Peyer's patch (tissue), 4 donors: ENCODE measurements at regions not wholly inside any gene's neighbourhood (a gene's known extent, or its start where the extent isn't known, plus 50 kb on each side); places are given as distances from the start of the nearest gene placed in this dataset.

ENCODE experiments used
- DNase-seq, 3 donors: peaks; one replicate each; pipeline ENCODE4 v3.0.0-alpha.2; 2017 to 2019
- H3K27ac ChIP-seq, 4 donors: fragments of 200-600 bp; sonication (generic); one replicate each; pipeline ENCODE4 v1.5.1; 2016 to 2019
- H3K27me3 ChIP-seq, 2 donors: fragments of 200-600 bp; sonication (generic); one replicate each; pipeline ENCODE4 v1.5.1; 2019
- H3K36me3 ChIP-seq, 3 donors: fragments of 200-600 bp; sonication (generic); one replicate each; pipeline ENCODE4 v1.5.1; 2016 to 2019
- H3K4me1 ChIP-seq, 4 donors: fragments of 200-600 bp; sonication (generic); one replicate each; pipeline ENCODE4 v1.5.1; 2016 to 2019
- H3K4me3 ChIP-seq, 4 donors: fragments of 200-600 bp; sonication (generic); 1 replicate in 3 of 4; 2 replicates in 1 of 4; pipeline ENCODE4 v1.5.1; 2016 to 2019; ENCODE audit warnings: mild to moderate bottlenecking in 1 of 4
- H3K9me3 ChIP-seq, 4 donors: fragments of 200-600 bp; sonication (generic); one replicate each; pipeline ENCODE4 v1.5.1; 2016 to 2019; ENCODE audit warnings: mild to moderate bottlenecking in 1 of 4
- CTCF ChIP-seq, 6 experiments: fragments of 450-650 bp in 4 of 6; fragments of 200-600 bp in 2 of 6; sonication (generic) in 1 of 6; IDR thresholded peaks; one replicate each; pipeline ENCODE4 v1.5.1; 2017 to 2019; ENCODE audit warnings: antibody characterized with exemption in 6 of 6, mild to moderate bottlenecking in 3 of 6, moderate library complexity in 1 of 6
- POLR2A ChIP-seq, 2 donors: fragments of 450-650 bp; IDR thresholded peaks; one replicate each; pipeline ENCODE4 v1.5.1; 2017; ENCODE audit warnings: antibody characterized with exemption in 2 of 2, mild to moderate bottlenecking in 2 of 2, moderate library complexity in 2 of 2

- DNase-seq = no peak
- Histone ChIP-seq H3K36me3 (no peaks in the 10 kb centered on the region), H3K4me1 (no peaks in the 10 kb centered on the region), H3K9me3 (peaks cover 0 to 3% (median 0%) of the 10 kb centered on the region in 4 donors), H3K27me3 (no peaks in the 10 kb centered on the region), H3K27ac (no peak overlapping the region), H3K4me3 (no peak overlapping the region)
- TF ChIP-seq CTCF (IDR thresholded peaks at IDR 0.05) (no peak), POLR2A (IDR thresholded peaks at IDR 0.05) (no peak)
Measured at GRCh38 chr12:91555436-91556415, 373.1 kb upstream of the DCN start.

GRCh38 chr12:91551927-91552326 lies 369.3 kb upstream of the DCN start:
- H3K4me1 ChIP-seq = no peaks in the 10 kb centered on the region
- no peak for DNase-seq
- H3K9me3 ChIP-seq = peaks cover 0 to 3% (median 0%) of the 10 kb centered on the region in 4 donors
- no peak overlapping the region for H3K27ac ChIP-seq
- no peak for TF ChIP-seq CTCF (IDR thresholded peaks at IDR 0.05)
- TF ChIP-seq POLR2A (IDR thresholded peaks at IDR 0.05) = no peak
- no peaks in the 10 kb centered on the region for H3K27me3 ChIP-seq
- H3K36me3 ChIP-seq = no peaks in the 10 kb centered on the region
- H3K4me3 ChIP-seq = no peak overlapping the region

- no peaks in the 10 kb centered on the region for H3K36me3 ChIP-seq
- no peak for TF ChIP-seq POLR2A (IDR thresholded peaks at IDR 0.05)
- no peak for TF ChIP-seq CTCF (IDR thresholded peaks at IDR 0.05)
- H3K4me1 ChIP-seq = no peaks in the 10 kb centered on the region
- no peak overlapping the region for H3K27ac ChIP-seq
- no peak for DNase-seq
- peaks cover 0 to 3% (median 0%) of the 10 kb centered on the region in 4 donors for H3K9me3 ChIP-seq
- H3K27me3 ChIP-seq = no peaks in the 10 kb centered on the region
- no peak overlapping the region for H3K4me3 ChIP-seq
Measured at GRCh38 chr12:91551242-91551641, 368.6 kb upstream of the DCN start.

- TF ChIP-seq POLR2A (IDR thresholded peaks at IDR 0.05) = no peak
- TF ChIP-seq CTCF (IDR thresholded peaks at IDR 0.05) = no peak
- Histone ChIP-seq H3K4me3 (no peak overlapping the region), H3K36me3 (no peaks in the 10 kb centered on the region), H3K4me1 (no peaks in the 10 kb centered on the region), H3K27me3 (no peaks in the 10 kb centered on the region), H3K9me3 (no peaks in the 10 kb centered on the region), H3K27ac (no peak overlapping the region)
- no peak for DNase-seq
Measured at GRCh38 chr12:91542666-91543065, 360.0 kb upstream of the DCN start.

GRCh38 chr12:91542067-91542466 lies 359.4 kb upstream of the DCN start:
- no peaks in the 10 kb centered on the region for H3K27me3 ChIP-seq
- TF ChIP-seq POLR2A (IDR thresholded peaks at IDR 0.05) = no peak
- no peak for TF ChIP-seq CTCF (IDR thresholded peaks at IDR 0.05)
- no peak overlapping the region for H3K27ac ChIP-seq
- no peaks in the 10 kb centered on the region for H3K36me3 ChIP-seq
- no peaks in the 10 kb centered on the region for H3K4me1 ChIP-seq
- no peak overlapping the region for H3K4me3 ChIP-seq
- no peak for DNase-seq
- H3K9me3 ChIP-seq = no peaks in the 10 kb centered on the region
